H1 (cell line): ENCODE measurements at regions not wholly inside any gene's neighbourhood (a gene's known extent, or its start where the extent isn't known, plus 50 kb on each side); places are given as distances from the start of the nearest gene placed in this dataset.

ENCODE experiments used
- CTCF ChIA-PET: fragments of 300-600 bp; sonication (Branson Sonifier 250); formaldehyde crosslinking; loops from one replicate; lab custom pipeline; 2021; ENCODE audit not compliant: partially characterized antibody; lab: Charles Lee
- POLR2A ChIA-PET: fragments of 300-600 bp; sonication (Branson Sonifier 250); formaldehyde crosslinking; loops from one replicate; lab custom pipeline; 2021; ENCODE audit warnings: inconsistent platforms; ENCODE audit not compliant: partially characterized antibody; lab: Charles Lee
- DNase-seq, 2 experiments: peaks; one replicate each; pipeline versions ENCODE4 v3.0.0 to v3.0.0-alpha.2; 2010 to 2022; ENCODE audit warnings: low spot score in 2 of 2, low read depth in 1 of 2, mixed read lengths in 1 of 2
- FAIRE-seq: peaks from 2 replicates; lab custom pipeline; 2011; peaks lifted over from hg19 to GRCh38; lab: Jason Lieb, UNC
- H2AFZ ChIP-seq: 2 replicates; pipeline ENCODE4 v1.8.1; 2012; ENCODE audit warnings: low read length, inconsistent platforms
- H2AK5ac ChIP-seq: 2 replicates; pipeline ENCODE4 v1.6.1; 2013; ENCODE audit warnings: low read depth, low read length
- H2BK120ac ChIP-seq: replicated peaks from 2 replicates; pipeline ENCODE3; 2013; ENCODE audit warnings: low read depth, low read length, inconsistent platforms
- H2BK12ac ChIP-seq: 2 replicates; pipeline ENCODE4 v1.6.1; 2013; ENCODE audit warnings: low read depth, low read length
- H2BK15ac ChIP-seq: 2 replicates; pipeline ENCODE4 v1.6.1; 2013; ENCODE audit warnings: low read length
- H2BK20ac ChIP-seq: 2 replicates; pipeline ENCODE4 v1.6.1; 2013; ENCODE audit warnings: low read length
- H2BK5ac ChIP-seq: 2 replicates; pipeline ENCODE4 v1.6.1; 2013; ENCODE audit warnings: low read depth, low read length
- H3K14ac ChIP-seq: 2 replicates; pipeline ENCODE4 v1.6.1; 2013; ENCODE audit warnings: inconsistent platforms; ENCODE audit not compliant: insufficient read length
- H3K18ac ChIP-seq: 2 replicates; pipeline ENCODE4 v1.6.1; 2013; ENCODE audit warnings: low read length; ENCODE audit errors: extremely low read depth
- H3K23ac ChIP-seq: 2 replicates; pipeline ENCODE4 v1.6.1; 2013; ENCODE audit warnings: inconsistent platforms; ENCODE audit not compliant: insufficient read length
- H3K23me2 ChIP-seq: 2 replicates; pipeline ENCODE4 v1.6.1; 2013; ENCODE audit warnings: low read depth, low read length
- H3K27ac ChIP-seq: 2 replicates; pipeline ENCODE4 v1.6.1; 2011; ENCODE audit warnings: low read depth, low read length, inconsistent platforms
- H3K27me3 ChIP-seq, 4 experiments: replicated peaks in 1 of 4; 1 replicate in 1 of 4; 2 replicates in 3 of 4; pipeline versions ENCODE4 v1.6.1 to v1.8.1; 2011 to 2013; ENCODE audit warnings: low read length in 3 of 4, mild to moderate bottlenecking in 3 of 4, inconsistent platforms in 2 of 4, mixed read lengths in 2 of 4, moderate library complexity in 1 of 4; ENCODE audit not compliant: control insufficient read depth in 3 of 4, insufficient read depth in 3 of 4; ENCODE audit errors: extremely low read depth in 1 of 4
- H3K36me3 ChIP-seq, 4 experiments: 2 replicates each; pipeline versions ENCODE4 v1.6.1 to v1.8.1; 2011 to 2013; ENCODE audit warnings: mild to moderate bottlenecking in 4 of 4, low read length in 3 of 4, moderate library complexity in 2 of 4, control low read depth in 1 of 4, inconsistent platforms in 1 of 4; ENCODE audit not compliant: insufficient read depth in 4 of 4, control insufficient read depth in 2 of 4
- H3K4ac ChIP-seq: replicated peaks from 2 replicates; pipeline ENCODE3; 2013; ENCODE audit warnings: low read length, low read depth, mixed read lengths, inconsistent platforms; ENCODE audit not compliant: insufficient read length
- H3K4me1 ChIP-seq, 4 experiments: replicated peaks in 1 of 4; 1 replicate in 1 of 4; 2 replicates in 3 of 4; pipeline versions ENCODE4 v1.6.1 to v1.8.1; 2011 to 2013; ENCODE audit warnings: low read length in 3 of 4, inconsistent platforms in 2 of 4, mixed read lengths in 1 of 4; ENCODE audit not compliant: insufficient read depth in 4 of 4, control insufficient read depth in 3 of 4
- H3K4me2 ChIP-seq, 2 experiments: 2 replicates each; pipeline versions ENCODE4 v1.6.1 to v1.8.1; 2011 to 2013; ENCODE audit warnings: low read depth in 2 of 2, low read length in 2 of 2, control low read depth in 1 of 2, inconsistent platforms in 1 of 2, mild to moderate bottlenecking in 1 of 2; ENCODE audit not compliant: insufficient read depth in 1 of 2
- H3K4me3 ChIP-seq, 4 experiments: fragments of 200-600, 300-600 bp in 1 of 4; sonication (generic), shearing (Covaris generic), sonication (Bioruptor Twin) in 1 of 4; 2 replicates each; pipeline versions ENCODE4 v1.5.1 to v1.8.1; 2011 to 2016; ENCODE audit warnings: low read length in 4 of 4, low read depth in 3 of 4, control low read depth in 2 of 4, inconsistent platforms in 2 of 4, mild to moderate bottlenecking in 2 of 4, mixed read lengths in 1 of 4, moderate library complexity in 1 of 4; ENCODE audit not compliant: insufficient read depth in 2 of 4; ENCODE audit errors: extremely low read depth in 1 of 4
- H3K56ac ChIP-seq: replicated peaks from 2 replicates; pipeline ENCODE3; 2013; ENCODE audit warnings: low read depth, mild to moderate bottlenecking, mixed read lengths, low read length, inconsistent platforms; ENCODE audit not compliant: insufficient read length
- H3K79me1 ChIP-seq: 2 replicates; pipeline ENCODE4 v1.6.1; 2013; ENCODE audit warnings: low read depth, low read length, control low read depth
- H3K79me2 ChIP-seq, 2 experiments: 2 replicates each; pipeline versions ENCODE4 v1.6.1 to v1.8.1; 2012 to 2013; ENCODE audit warnings: low read length in 2 of 2, mild to moderate bottlenecking in 2 of 2, inconsistent platforms in 1 of 2; ENCODE audit not compliant: insufficient read depth in 2 of 2, control insufficient read depth in 1 of 2
- H3K9ac ChIP-seq, 4 experiments: replicated peaks in 1 of 4; 1 replicate in 1 of 4; 2 replicates in 3 of 4; pipeline versions ENCODE4 v1.6.1 to v1.8.1; 2011 to 2013; ENCODE audit warnings: low read depth in 3 of 4, low read length in 3 of 4, control low read depth in 2 of 4, mild to moderate bottlenecking in 2 of 4, moderate library complexity in 2 of 4, inconsistent platforms in 1 of 4; ENCODE audit errors: extremely low read depth in 1 of 4
- H3K9me3 ChIP-seq, 2 experiments: 2 replicates each; pipeline versions ENCODE4 v1.6.1 to v1.8.1; 2012 to 2013; ENCODE audit warnings: mild to moderate bottlenecking in 2 of 2, moderate library complexity in 2 of 2, control low read depth in 1 of 2, inconsistent platforms in 1 of 2, low read depth in 1 of 2, low read length in 1 of 2, mixed read lengths in 1 of 2; ENCODE audit not compliant: insufficient read depth in 2 of 2
- H4K20me1 ChIP-seq, 2 experiments: replicated peaks in 1 of 2; 2 replicates each; pipeline versions ENCODE3 to v1.8.1; 2011 to 2013; ENCODE audit warnings: inconsistent platforms in 2 of 2, low read length in 2 of 2, mild to moderate bottlenecking in 1 of 2; ENCODE audit not compliant: insufficient read depth in 2 of 2, control insufficient read depth in 1 of 2
- H4K5ac ChIP-seq: 2 replicates; pipeline ENCODE4 v1.6.1; 2013; ENCODE audit warnings: low read length, low read depth, mixed read lengths, inconsistent platforms; ENCODE audit not compliant: insufficient read length
- H4K8ac ChIP-seq: 2 replicates; pipeline ENCODE4 v1.8.0; 2013; ENCODE audit warnings: mild to moderate bottlenecking, moderate library complexity, low read length, inconsistent platforms; ENCODE audit not compliant: insufficient read depth; ENCODE audit errors: extremely low read depth
- H4K91ac ChIP-seq: replicated peaks from 2 replicates; pipeline ENCODE3; 2013; ENCODE audit warnings: low read length, mixed read lengths, inconsistent platforms; ENCODE audit not compliant: insufficient read length
- ATF2 ChIP-seq: IDR thresholded peaks from 2 replicates; pipeline ENCODE4 v1.6.1; 2012; ENCODE audit warnings: low read length, inconsistent platforms
- CHD1 ChIP-seq: IDR thresholded peaks from 2 replicates; pipeline ENCODE4 v1.6.1; 2012; ENCODE audit warnings: low read depth, low read length, improper control_type of control experiment
- GABPA ChIP-seq: IDR thresholded peaks from 2 replicates; pipeline ENCODE4 v1.6.1; 2011; ENCODE audit warnings: mild to moderate bottlenecking, low read length, moderate library complexity, borderline replicate concordance; ENCODE audit not compliant: insufficient read depth
- SIRT6 ChIP-seq: IDR thresholded peaks from one replicate; pipeline ENCODE4 v1.7.1; 2012; ENCODE audit warnings: low read length, inconsistent platforms
- SRF ChIP-seq: IDR thresholded peaks from 2 replicates; pipeline ENCODE4 v1.6.1; 2011; ENCODE audit warnings: mild to moderate bottlenecking, low read depth, low read length, moderate library complexity
- WGBS, 2 experiments: shearing (Covaris generic) in 1 of 2; methylation state at CpG; one replicate each; pipeline versions ENCODE4 v1.1.6 to v1.1.7; 2013 to 2015; ENCODE audit warnings: low lambda C conversion rate in 2 of 2, mixed read lengths in 2 of 2, inconsistent platforms in 1 of 2, low coverage in 1 of 2, missing lambda C conversion rate in 1 of 2; ENCODE audit not compliant: insufficient replicate concordance in 2 of 2, insufficient coverage in 1 of 2, insufficient read length in 1 of 2; ENCODE audit errors: extremely low coverage in 1 of 2, missing lambda C conversion rate in 1 of 2; 5-methylcytosine and 5-hydroxymethylcytosine counted together

- Histone ChIP-seq H3K79me2 (no peaks in the 10 kb centered on the region), H2AK5ac (no peak overlapping the region), H3K27ac (no peak overlapping the region), H4K8ac (no peak overlapping the region), H3K4me3 (no peak overlapping the region), H3K56ac (no peak overlapping the region), H2BK20ac (no peak overlapping the region), H3K23ac (no peak overlapping the region), H3K36me3 (no peaks in the 10 kb centered on the region), H3K23me2 (no peaks in the 10 kb centered on the region), H4K5ac (no peak overlapping the region), H4K20me1 (no peaks in the 10 kb centered on the region), H3K14ac (no peak overlapping the region), H3K18ac (no peak overlapping the region), H2BK5ac (no peak overlapping the region), H2BK12ac (no peak overlapping the region), H3K9ac (no peak overlapping the region), H4K91ac (no peak overlapping the region), H3K4ac (no peak overlapping the region), H3K4me1 (no peaks in the 10 kb centered on the region), H3K27me3 (no peaks in the 10 kb centered on the region), H2BK120ac (no peak overlapping the region), H3K9me3 (no peaks in the 10 kb centered on the region), H3K79me1 (no peaks in the 10 kb centered on the region), H2BK15ac (no peak overlapping the region), H2AFZ (0 out of 2 replicates have a peak overlapping the region, but pooled peaks have one; percentile 56), H3K4me2 (no peak overlapping the region)
- ChIA-PET POLR2A (interaction anchor here (0.8 kb wide), 1 partner anchor 10 kb away, joined by 3 read pairs; no protein-coding TSS in a partner anchor), CTCF (interaction anchor here (0.6 to 1.4 kb wide), 5 partner anchors 11 to 166 kb away, joined by 3 to 4 read pairs (median 3); no protein-coding TSS in a partner anchor)
- DNase-seq (no peak), FAIRE-seq (no peak)
- 71% methylated on average over 2 of the region's 2 CpGs; no CpG with 5 or more reads in 1 of the 2 experiments for WGBS, 2 experiments
- TF ChIP-seq GABPA: no peak
- no peak for TF ChIP-seq ATF2
- no peak for TF ChIP-seq SRF
- no peak for TF ChIP-seq SIRT6
- TF ChIP-seq CHD1: no peak
These were observed 194.2 kb downstream of the MAD2L1 start for GRCh38 chr4:119872371-119873016.
